HepG2 (cell line): ENCODE measurements at regions not wholly inside any gene's neighbourhood (a gene's known extent, or its start where the extent isn't known, plus 50 kb on each side); places are given as distances from the start of the nearest gene placed in this dataset.

Source experiments
- FOXK2 ChIP-seq: fragments of 450-650 bp; IDR thresholded peaks from 2 replicates; pipeline ENCODE4 v1.6.1; 2016
- GATAD2A ChIP-seq: IDR thresholded peaks from 2 replicates; pipeline ENCODE4 v1.6.1; 2016
- HMGXB4 ChIP-seq, 2 experiments: sonication (generic) in 1 of 2; formaldehyde crosslinking in 1 of 2; IDR thresholded peaks; 2 replicates each; pipeline versions ENCODE4 v1.4.0 to v1.6.1; 2018 to 2020; ENCODE audit warnings: missing genetic modification reagents in 2 of 2, borderline replicate concordance in 1 of 2, low read depth in 1 of 2, mild to moderate bottlenecking in 1 of 2, missing biosample characterization in 1 of 2
- KLF15 ChIP-seq: sonication (generic); formaldehyde crosslinking; IDR thresholded peaks from 2 replicates; pipeline ENCODE4 v1.8.1; 2023; ENCODE audit warnings: borderline replicate concordance, mild to moderate bottlenecking, inconsistent platforms, missing genetic modification reagents, mixed read lengths
- NFAT5 ChIP-seq: sonication (generic); formaldehyde crosslinking; IDR thresholded peaks from 2 replicates; pipeline ENCODE4 v1.4.0; 2020; ENCODE audit warnings: missing genetic modification reagents
- SP2 ChIP-seq: sonication (generic); formaldehyde crosslinking; IDR thresholded peaks from 2 replicates; pipeline ENCODE4 v1.5.1; 2020; ENCODE audit warnings: mild to moderate bottlenecking, missing genetic modification reagents
- TAF15 ChIP-seq: fragments of 200-400 bp; formaldehyde crosslinking; IDR thresholded peaks from one replicate; pipeline ENCODE4 v1.6.1; 2018; ENCODE audit warnings: mild to moderate bottlenecking, low read depth, low read length; ENCODE audit not compliant: poor library complexity, severe bottlenecking
- TBL1XR1 ChIP-seq: fragments of 150-350 bp; IDR thresholded peaks from 2 replicates; pipeline ENCODE4 v1.6.1; 2014; ENCODE audit warnings: borderline replicate concordance, low read length; ENCODE audit not compliant: partially characterized antibody
- TFDP1 ChIP-seq: IDR thresholded peaks from 2 replicates; pipeline ENCODE4 v1.6.1; 2016; ENCODE audit warnings: missing compliant biosample characterization, missing genetic modification reagents, borderline replicate concordance
- TOPORS ChIP-seq: sonication (generic); formaldehyde crosslinking; IDR thresholded peaks from 2 replicates; pipeline ENCODE4 v1.8.0; 2023; ENCODE audit warnings: mild to moderate bottlenecking, missing genetic modification reagents
- TRAFD1 ChIP-seq: sonication (generic); formaldehyde crosslinking; IDR thresholded peaks from 2 replicates; pipeline ENCODE4 v1.5.1; 2020; ENCODE audit warnings: missing genetic modification reagents, mild to moderate bottlenecking, borderline replicate concordance
- ZBTB14 ChIP-seq: sonication (generic); formaldehyde crosslinking; IDR thresholded peaks from 2 replicates; pipeline ENCODE4 v1.4.0; 2020; ENCODE audit warnings: missing genetic modification reagents
- ZBTB7A ChIP-seq: sonication (generic); formaldehyde crosslinking; IDR thresholded peaks from 2 replicates; pipeline ENCODE4 v1.8.0; 2022; ENCODE audit warnings: mild to moderate bottlenecking, missing genetic modification reagents
- ZFP90 ChIP-seq: sonication (generic); formaldehyde crosslinking; IDR thresholded peaks from 2 replicates; pipeline ENCODE4 v1.8.0; 2022; ENCODE audit warnings: missing genetic modification reagents, mild to moderate bottlenecking, inconsistent platforms, borderline replicate concordance
- ZMAT5 ChIP-seq: sonication (generic); formaldehyde crosslinking; IDR thresholded peaks from 2 replicates; pipeline ENCODE4 v1.5.0; 2020; ENCODE audit warnings: mild to moderate bottlenecking, low read depth, missing genetic modification reagents, borderline replicate concordance
- ZNF121 ChIP-seq: sonication (generic); formaldehyde crosslinking; IDR thresholded peaks from 2 replicates; pipeline ENCODE4 v1.5.0; 2020; ENCODE audit warnings: mild to moderate bottlenecking, missing genetic modification reagents
- ZNF501 ChIP-seq: sonication (generic); formaldehyde crosslinking; IDR thresholded peaks from 2 replicates; pipeline ENCODE4 v1.5.1; 2020; ENCODE audit warnings: mild to moderate bottlenecking, moderate library complexity, missing genetic modification reagents
- ZNF777 ChIP-seq: sonication (generic); formaldehyde crosslinking; IDR thresholded peaks from 2 replicates; pipeline ENCODE4 v1.4.0; 2020; ENCODE audit warnings: missing genetic modification reagents
- ZSCAN22 ChIP-seq: sonication (generic); formaldehyde crosslinking; IDR thresholded peaks from 2 replicates; pipeline ENCODE4 v1.4.0; 2020; ENCODE audit warnings: mild to moderate bottlenecking, missing genetic modification reagents

- TF ChIP-seq FOXK2 (no peak), ZSCAN22 (CRISPR knock-in tag) (no peak), TBL1XR1 (peak; percentile 14), SP2 (CRISPR knock-in tag) (no peak), ZBTB14 (CRISPR knock-in tag) (no peak), TRAFD1 (CRISPR knock-in tag) (no peak), TOPORS (CRISPR knock-in tag) (no peak), ZNF121 (CRISPR knock-in tag) (peak; percentile 98), KLF15 (CRISPR knock-in tag) (no peak), HMGXB4 (CRISPR knock-in tag; IDR thresholded peaks at IDR 0.05; ENCODE audit: borderline replicate concordance in 1 of 2, low read depth in 1 of 2) (peak; percentile 31 to 37; a peak in 1 of 4 replicates), ZNF777 (CRISPR knock-in tag) (no peak), ZBTB7A (CRISPR knock-in tag) (no peak), TFDP1 (no peak), TAF15 (no peak), GATAD2A (CRISPR knock-in tag) (no peak), ZNF501 (CRISPR knock-in tag) (no peak), ZFP90 (CRISPR knock-in tag) (no peak), NFAT5 (CRISPR knock-in tag) (no peak), ZMAT5 (CRISPR knock-in tag) (no peak)
Measured at GRCh38 chr17:51461578-51462004, 201.2 kb downstream of the UTP18 start (continued).
